Spleen (tissue), 7 donors: ENCODE measurements at regions not wholly inside any gene's neighbourhood (a gene's known extent, or its start where the extent isn't known, plus 50 kb on each side); places are given as distances from the start of the nearest gene placed in this dataset.

Experiments used
- POLR2A ChIP-seq, 3 donors: fragments of 450-650 bp; IDR thresholded peaks; one replicate each; pipeline ENCODE4 v1.5.1; 2017; ENCODE audit warnings: antibody characterized with exemption in 3 of 3, mild to moderate bottlenecking in 1 of 3
- POLR2AphosphoS5 ChIP-seq, 3 donors: sonication (generic); formaldehyde crosslinking; IDR thresholded peaks; one replicate each; pipeline ENCODE4 v1.5.1; 2017; ENCODE audit warnings: antibody characterized with exemption in 3 of 3
- TF ChIP-seq, protein P1 (sequence below), 11 experiments: fragments of 200-600 bp in 7 of 11; fragments of 450-650 bp in 4 of 11; sonication (generic) in 4 of 11; IDR thresholded peaks in 8 of 11; conservative IDR thresholded peaks in 3 of 11; 1 replicate in 7 of 11; 2 replicates in 4 of 11; pipeline versions ENCODE4 v1.4.0 to v1.8.0; 2016 to 2021; ENCODE audit warnings: antibody characterized with exemption in 11 of 11, inconsistent platforms in 4 of 11, mild to moderate bottlenecking in 1 of 11
- donor health status: DM: no; HTN: no; CAD: no; lungs with moderate emphysema.
- donor health status: DM: no; HTN: no; CAD: no.
- donor health status: DM: no; HTN: no; CAD: no.

GRCh38 chr5:3355126-3355525 lies 240.5 kb upstream of the IRX1 start:
- TF ChIP-seq, protein P1, sequence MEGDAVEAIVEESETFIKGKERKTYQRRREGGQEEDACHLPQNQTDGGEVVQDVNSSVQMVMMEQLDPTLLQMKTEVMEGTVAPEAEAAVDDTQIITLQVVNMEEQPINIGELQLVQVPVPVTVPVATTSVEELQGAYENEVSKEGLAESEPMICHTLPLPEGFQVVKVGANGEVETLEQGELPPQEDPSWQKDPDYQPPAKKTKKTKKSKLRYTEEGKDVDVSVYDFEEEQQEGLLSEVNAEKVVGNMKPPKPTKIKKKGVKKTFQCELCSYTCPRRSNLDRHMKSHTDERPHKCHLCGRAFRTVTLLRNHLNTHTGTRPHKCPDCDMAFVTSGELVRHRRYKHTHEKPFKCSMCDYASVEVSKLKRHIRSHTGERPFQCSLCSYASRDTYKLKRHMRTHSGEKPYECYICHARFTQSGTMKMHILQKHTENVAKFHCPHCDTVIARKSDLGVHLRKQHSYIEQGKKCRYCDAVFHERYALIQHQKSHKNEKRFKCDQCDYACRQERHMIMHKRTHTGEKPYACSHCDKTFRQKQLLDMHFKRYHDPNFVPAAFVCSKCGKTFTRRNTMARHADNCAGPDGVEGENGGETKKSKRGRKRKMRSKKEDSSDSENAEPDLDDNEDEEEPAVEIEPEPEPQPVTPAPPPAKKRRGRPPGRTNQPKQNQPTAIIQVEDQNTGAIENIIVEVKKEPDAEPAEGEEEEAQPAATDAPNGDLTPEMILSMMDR (IDR thresholded peaks at IDR 0.05 in 8 of 11, conservative IDR thresholded peaks at IDR 0.05 in 3 of 11), result no peak
- no peak for TF ChIP-seq POLR2A (IDR thresholded peaks at IDR 0.05)
- TF ChIP-seq POLR2AphosphoS5 (IDR thresholded peaks at IDR 0.05), result no peak
